Smooth muscle cell (in vitro differentiated cells): ENCODE measurements at regions not wholly inside any gene's neighbourhood (a gene's known extent, or its start where the extent isn't known, plus 50 kb on each side); places are given as distances from the start of the nearest gene placed in this dataset.
"Not testable (repeated sequence)": the region's sequence is repeated elsewhere in the genome, so short reads cannot be mapped to it uniquely, and the experiment has no call there.

ENCODE experiments used
- DNase-seq: peaks from one replicate; lab custom pipeline; 2025; ENCODE audit not compliant: unreplicated experiment; lab: John Stamatoyannopoulos, UW
- H2AFZ ChIP-seq: fragments of 200-600 bp; sonication (generic); 2 replicates; pipeline ENCODE4 v1.6.0; 2016; ENCODE audit warnings: antibody characterized with exemption, low read depth, mild to moderate bottlenecking
- H3F3A ChIP-seq: fragments of 200-600 bp; sonication (generic); 2 replicates; pipeline ENCODE4 v1.6.0; 2017; ENCODE audit warnings: antibody characterized with exemption, low read depth
- H3K27ac ChIP-seq: fragments of 200-600 bp; sonication (generic); 2 replicates; pipeline ENCODE4 v1.5.1; 2016; ENCODE audit warnings: low read depth, mild to moderate bottlenecking
- H3K27me3 ChIP-seq: fragments of 200-600 bp; sonication (generic); 2 replicates; pipeline ENCODE4 v1.6.1; 2016; ENCODE audit warnings: low read depth, mild to moderate bottlenecking
- H3K36me3 ChIP-seq: fragments of 200-600 bp; sonication (generic); 2 replicates; pipeline ENCODE4 v1.5.1; 2016; ENCODE audit warnings: low read depth
- H3K4me1 ChIP-seq: fragments of 200-600 bp; sonication (generic); 2 replicates; pipeline ENCODE4 v1.5.1; 2016; ENCODE audit warnings: low read depth
- H3K4me2 ChIP-seq: fragments of 200-600 bp; sonication (generic); 2 replicates; pipeline ENCODE4 v1.6.0; 2016; ENCODE audit warnings: mild to moderate bottlenecking
- H3K4me3 ChIP-seq: fragments of 200-600 bp; sonication (generic); 2 replicates; pipeline ENCODE4 v1.5.1; 2016; ENCODE audit warnings: mild to moderate bottlenecking
- H3K79me2 ChIP-seq: fragments of 200-600 bp; sonication (generic); 2 replicates; pipeline ENCODE4 v1.6.0; 2016; ENCODE audit warnings: low read depth, mild to moderate bottlenecking
- H3K9ac ChIP-seq: fragments of 200-600 bp; sonication (generic); 2 replicates; pipeline ENCODE4 v1.6.0; 2016; ENCODE audit warnings: low read depth
- H3K9me3 ChIP-seq: fragments of 200-600 bp; sonication (generic); replicated peaks from 2 replicates; pipeline ENCODE4 v1.5.1; 2016; ENCODE audit warnings: low read depth
- H4K20me1 ChIP-seq: fragments of 200-600 bp; sonication (generic); 2 replicates; pipeline ENCODE4 v1.6.0; 2016; ENCODE audit warnings: low read depth
- WGBS: methylation state at CpG from one replicate; pipeline ENCODE4 v1.1.7; 2016; ENCODE audit warnings: low lambda C conversion rate; 5-methylcytosine and 5-hydroxymethylcytosine counted together
- TF ChIP-seq, protein P1 (sequence below): fragments of 200-600 bp; sonication (generic); IDR thresholded peaks from 2 replicates; pipeline ENCODE4 v1.5.1; 2017; ENCODE audit warnings: borderline replicate concordance, mild to moderate bottlenecking, antibody characterized with exemption; ENCODE audit not compliant: insufficient read depth, poor library complexity, severe bottlenecking

DNA sequence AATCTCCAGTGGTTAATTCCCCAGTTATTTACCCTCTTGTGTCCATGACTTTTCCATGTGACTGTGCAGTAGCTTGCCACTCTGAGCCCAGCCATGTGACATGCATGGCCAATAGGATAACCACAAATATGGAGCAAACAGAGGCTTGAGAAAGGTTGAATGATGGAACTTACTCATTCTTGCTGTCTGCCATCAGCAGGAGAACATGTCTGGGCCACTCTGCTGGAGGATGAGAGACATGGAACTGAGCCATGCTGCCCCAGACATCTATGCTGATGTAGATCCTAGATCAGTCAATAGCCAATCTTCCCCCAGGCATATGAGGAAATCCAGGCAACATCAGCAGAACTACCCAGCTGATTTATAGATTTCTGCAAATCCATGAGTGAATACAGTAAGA, 992.3 kb upstream of the FANCL start:
- H4K20me1 ChIP-seq = no peaks in the 10 kb centered on the region
- H3K36me3 ChIP-seq = no peaks in the 10 kb centered on the region
- H2AFZ ChIP-seq = no peak overlapping the region
- no peak overlapping the region for H3K4me2 ChIP-seq
- TF ChIP-seq, protein P1, sequence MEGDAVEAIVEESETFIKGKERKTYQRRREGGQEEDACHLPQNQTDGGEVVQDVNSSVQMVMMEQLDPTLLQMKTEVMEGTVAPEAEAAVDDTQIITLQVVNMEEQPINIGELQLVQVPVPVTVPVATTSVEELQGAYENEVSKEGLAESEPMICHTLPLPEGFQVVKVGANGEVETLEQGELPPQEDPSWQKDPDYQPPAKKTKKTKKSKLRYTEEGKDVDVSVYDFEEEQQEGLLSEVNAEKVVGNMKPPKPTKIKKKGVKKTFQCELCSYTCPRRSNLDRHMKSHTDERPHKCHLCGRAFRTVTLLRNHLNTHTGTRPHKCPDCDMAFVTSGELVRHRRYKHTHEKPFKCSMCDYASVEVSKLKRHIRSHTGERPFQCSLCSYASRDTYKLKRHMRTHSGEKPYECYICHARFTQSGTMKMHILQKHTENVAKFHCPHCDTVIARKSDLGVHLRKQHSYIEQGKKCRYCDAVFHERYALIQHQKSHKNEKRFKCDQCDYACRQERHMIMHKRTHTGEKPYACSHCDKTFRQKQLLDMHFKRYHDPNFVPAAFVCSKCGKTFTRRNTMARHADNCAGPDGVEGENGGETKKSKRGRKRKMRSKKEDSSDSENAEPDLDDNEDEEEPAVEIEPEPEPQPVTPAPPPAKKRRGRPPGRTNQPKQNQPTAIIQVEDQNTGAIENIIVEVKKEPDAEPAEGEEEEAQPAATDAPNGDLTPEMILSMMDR = no peak
- H3K79me2 ChIP-seq = no peaks in the 10 kb centered on the region
- DNase-seq = no peak
- no peak overlapping the region for H3K9ac ChIP-seq
- H3K9me3 ChIP-seq = no peaks in the 10 kb centered on the region
- no peaks in the 10 kb centered on the region for H3K27me3 ChIP-seq
- no peak overlapping the region for H3K27ac ChIP-seq
- H3K4me3 ChIP-seq = no peak overlapping the region
- no peaks in the 10 kb centered on the region for H3F3A ChIP-seq
- H3K4me1 ChIP-seq = no peaks in the 10 kb centered on the region

DNA sequence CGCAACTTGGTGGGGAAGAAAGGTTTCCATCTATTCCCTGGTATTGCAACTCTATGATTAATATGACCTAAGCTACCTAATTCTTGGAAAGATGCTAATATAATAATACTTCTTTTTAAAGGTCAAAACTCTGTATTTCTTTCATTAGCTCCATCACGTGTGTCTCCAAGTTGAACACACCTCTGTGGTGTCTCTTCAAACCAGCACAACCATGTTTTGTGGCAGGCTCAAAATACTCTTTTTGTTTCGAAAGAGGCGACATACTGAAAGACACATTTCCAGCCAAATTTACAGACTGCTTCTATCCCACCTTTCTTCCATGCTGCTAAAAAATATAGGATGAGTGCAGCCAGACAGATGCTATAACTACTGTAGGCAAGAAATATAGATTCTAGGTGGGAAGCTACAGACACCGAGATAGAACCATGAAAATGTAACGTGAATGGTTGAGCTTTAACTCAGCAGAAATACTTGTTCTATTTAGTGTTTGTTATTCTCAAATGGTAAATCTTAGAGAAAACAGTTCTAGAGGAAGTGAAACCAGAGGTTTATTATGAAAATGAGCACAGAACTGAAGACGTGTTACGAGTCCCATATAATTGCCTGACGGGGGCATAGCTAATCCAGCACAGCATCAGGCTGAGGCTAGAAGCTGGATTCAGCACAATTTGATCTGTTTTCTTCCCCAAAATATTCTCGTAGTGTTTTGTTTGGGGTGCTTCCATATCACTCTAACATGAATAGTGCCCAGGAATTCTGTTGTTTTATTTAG, 991.5 kb upstream of the FANCL start:
- H3K36me3 ChIP-seq = no peaks in the 10 kb centered on the region
- no peak overlapping the region for H3K9ac ChIP-seq
- no peak overlapping the region for H2AFZ ChIP-seq
- TF ChIP-seq, protein P1 = no peak
- H3K4me1 ChIP-seq = peaks cover 4% of the 10 kb centered on the region
- DNase-seq = no peak
- H3K27ac ChIP-seq = no peak overlapping the region
- 93% methylated on average over 10 of the region's 10 CpGs for WGBS
- no peaks in the 10 kb centered on the region for H3K79me2 ChIP-seq
- no peaks in the 10 kb centered on the region for H4K20me1 ChIP-seq
- no peak overlapping the region for H3K4me3 ChIP-seq
- H3K9me3 ChIP-seq = no peaks in the 10 kb centered on the region
- no peaks in the 10 kb centered on the region for H3K27me3 ChIP-seq
- H3K4me2 ChIP-seq = no peak overlapping the region
- H3F3A ChIP-seq = no peaks in the 10 kb centered on the region

GRCh38 chr2:59226362-59226761, 985.2 kb upstream of the FANCL start:
- not testable (repeated sequence) for H3K9me3 ChIP-seq, DNase-seq, H3K9ac ChIP-seq, H3K4me1 ChIP-seq, H3K4me3 ChIP-seq, H3K4me2 ChIP-seq, H3K36me3 ChIP-seq, H4K20me1 ChIP-seq, H3K27ac ChIP-seq, H3F3A ChIP-seq, H3K27me3 ChIP-seq, H3K79me2 ChIP-seq, H2AFZ ChIP-seq
- WGBS = 89% methylated on average over 1 of the region's 1 CpG

- Histone ChIP-seq H3F3A (no peaks in the 10 kb centered on the region), H3K9me3 (no peaks in the 10 kb centered on the region), H3K9ac (no peak overlapping the region), H3K4me3 (no peak overlapping the region), H3K36me3 (no peaks in the 10 kb centered on the region), H3K4me2 (no peak overlapping the region), H3K79me2 (no peaks in the 10 kb centered on the region), H3K27ac (no peak overlapping the region), H3K4me1 (peaks cover 6% of the 10 kb centered on the region), H3K27me3 (no peaks in the 10 kb centered on the region), H4K20me1 (no peaks in the 10 kb centered on the region), H2AFZ (no peak overlapping the region)
- no peak for DNase-seq
- TF ChIP-seq, protein P1 = no peak
These were observed 982.6 kb upstream of the FANCL start for GRCh38 chr2:59223742-59224141.
